ENCODE measurements at regions not wholly inside any gene's neighbourhood (a gene's known extent, or its start where the extent isn't known, plus 50 kb on each side); places are given as distances from the start of the nearest gene placed in this dataset.

DNA sequence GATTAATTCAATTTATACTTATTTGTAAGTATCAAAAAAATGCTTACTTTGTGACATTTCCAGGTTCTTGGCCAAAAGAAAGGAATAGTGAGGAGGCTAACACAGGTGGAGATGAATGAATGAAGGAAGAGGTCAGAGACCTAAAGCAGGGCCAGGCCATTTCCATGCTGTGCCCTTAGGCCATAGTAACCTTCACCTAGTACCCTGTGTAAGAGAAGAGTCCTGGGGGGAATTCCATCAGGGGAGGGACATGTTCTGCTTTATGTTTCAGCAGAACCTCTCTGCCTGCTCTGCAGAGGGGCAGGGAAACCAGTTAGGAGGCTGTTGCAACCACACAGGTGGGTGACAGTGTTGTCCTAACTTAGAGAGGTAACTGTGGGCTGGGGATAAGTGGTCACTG lies 204.2 kb upstream of the CDH20 start:
- TF ChIP-seq, protein P1, sequence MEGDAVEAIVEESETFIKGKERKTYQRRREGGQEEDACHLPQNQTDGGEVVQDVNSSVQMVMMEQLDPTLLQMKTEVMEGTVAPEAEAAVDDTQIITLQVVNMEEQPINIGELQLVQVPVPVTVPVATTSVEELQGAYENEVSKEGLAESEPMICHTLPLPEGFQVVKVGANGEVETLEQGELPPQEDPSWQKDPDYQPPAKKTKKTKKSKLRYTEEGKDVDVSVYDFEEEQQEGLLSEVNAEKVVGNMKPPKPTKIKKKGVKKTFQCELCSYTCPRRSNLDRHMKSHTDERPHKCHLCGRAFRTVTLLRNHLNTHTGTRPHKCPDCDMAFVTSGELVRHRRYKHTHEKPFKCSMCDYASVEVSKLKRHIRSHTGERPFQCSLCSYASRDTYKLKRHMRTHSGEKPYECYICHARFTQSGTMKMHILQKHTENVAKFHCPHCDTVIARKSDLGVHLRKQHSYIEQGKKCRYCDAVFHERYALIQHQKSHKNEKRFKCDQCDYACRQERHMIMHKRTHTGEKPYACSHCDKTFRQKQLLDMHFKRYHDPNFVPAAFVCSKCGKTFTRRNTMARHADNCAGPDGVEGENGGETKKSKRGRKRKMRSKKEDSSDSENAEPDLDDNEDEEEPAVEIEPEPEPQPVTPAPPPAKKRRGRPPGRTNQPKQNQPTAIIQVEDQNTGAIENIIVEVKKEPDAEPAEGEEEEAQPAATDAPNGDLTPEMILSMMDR (IDR thresholded peaks at IDR 0.05; ENCODE audit: insufficient read depth, low read depth, low read length) = no peak
- no peak for TF ChIP-seq EZH2 (IDR thresholded peaks at IDR 0.05; ENCODE audit: insufficient read depth, low read length)

All from astrocyte (in vitro differentiated cells and primary cell).